Left forelimb (tissue), 1 donor: ENCODE measurements at regions not wholly inside any gene's neighbourhood (a gene's known extent, or its start where the extent isn't known, plus 50 kb on each side); places are given as distances from the start of the nearest gene placed in this dataset.

Source experiments
- DNase-seq: peaks from one replicate; pipeline ENCODE4 v3.0.0-alpha.2; 2018; ENCODE audit warnings: low spot score

GRCh38 chr2:126774761-126775160 lies 118.8 kb downstream of the GYPC start:
- DNase-seq: no peak

- DNase-seq: peak; percentile 64
These were observed 119.5 kb downstream of the GYPC start for GRCh38 chr2:126775300-126775985.

GRCh38 chr2:126776255-126776654 lies 120.3 kb downstream of the GYPC start:
- DNase-seq: peak; percentile 69

- DNase-seq: peak; percentile 90
These were observed 121.0 kb downstream of the GYPC start for GRCh38 chr2:126776692-126777619.

- DNase-seq: no peak
These were observed 121.1 kb upstream of the TEX51 start for GRCh38 chr2:126777620-126777978.

- peak; percentile 46 for DNase-seq
These were observed 119.9 kb upstream of the TEX51 start for GRCh38 chr2:126778561-126779501.

GRCh38 chr2:126781206-126781605 lies 117.5 kb upstream of the TEX51 start:
- DNase-seq: peak; percentile 38

GRCh38 chr2:126781806-126782205 lies 116.9 kb upstream of the TEX51 start:
- peak; percentile 15 for DNase-seq

GRCh38 chr2:126782648-126783047 lies 116.0 kb upstream of the TEX51 start:
- no peak for DNase-seq

- DNase-seq: no peak
These were observed 115.3 kb upstream of the TEX51 start for GRCh38 chr2:126783341-126783740.

GRCh38 chr2:126784045-126784444 lies 114.6 kb upstream of the TEX51 start:
- DNase-seq: no peak

GRCh38 chr2:126784621-126785020 lies 114.1 kb upstream of the TEX51 start:
- no peak for DNase-seq

GRCh38 chr2:126785236-126785635 lies 113.5 kb upstream of the TEX51 start:
- no peak for DNase-seq

- DNase-seq: no peak
These were observed 112.8 kb upstream of the TEX51 start for GRCh38 chr2:126785862-126786261.

- peak; percentile 28 for DNase-seq
These were observed 111.9 kb upstream of the TEX51 start for GRCh38 chr2:126786765-126787164.

GRCh38 chr2:126787289-126787688 lies 111.4 kb upstream of the TEX51 start:
- peak; percentile 54 for DNase-seq

- peak; percentile 38 for DNase-seq
These were observed 110.6 kb upstream of the TEX51 start for GRCh38 chr2:126788113-126788512.

- peak; percentile 11 for DNase-seq
These were observed 110.0 kb upstream of the TEX51 start for GRCh38 chr2:126788652-126789051.

- DNase-seq: peak; percentile 25
These were observed 107.5 kb upstream of the TEX51 start for GRCh38 chr2:126790987-126791780.

GRCh38 chr2:126792186-126792585 lies 106.5 kb upstream of the TEX51 start:
- peak; percentile 22 for DNase-seq

- no peak for DNase-seq
These were observed 105.7 kb upstream of the TEX51 start for GRCh38 chr2:126792993-126793392.
